GM12878 (cell line): ENCODE measurements at regions not wholly inside any gene's neighbourhood (a gene's known extent, or its start where the extent isn't known, plus 50 kb on each side); places are given as distances from the start of the nearest gene placed in this dataset.

ENCODE experiments used
- ATAC-seq: fragments of 200-7000 bp; cut with Tn5 transposase; 3 replicates; pipeline ENCODE4 v1.9.1; 2020; ENCODE audit warnings: mild to moderate bottlenecking, moderate library complexity
- BruUV-seq: library from RNA; stranded (reverse); fragments of 400-500 nt; replicated peaks from 2 replicates; lab custom pipeline; 2021; lab: Mats Ljungman, UMichigan
- CTCF ChIA-PET: fragments of 300-600 bp; sonication (Branson Sonifier 250); formaldehyde crosslinking; extraction: SDS; loops from one replicate; lab custom pipeline; 2021; ENCODE audit warnings: inconsistent platforms; lab: Yijun Ruan, JAX
- POLR2A ChIA-PET: fragments of 350-600 bp; formaldehyde crosslinking; extraction: SDS; loops from one replicate; lab custom pipeline; 2021; ENCODE audit warnings: inconsistent platforms; lab: Charles Lee
- RAD21 ChIA-PET: fragments of 300-600 bp; sonication (Branson Sonifier 250); formaldehyde crosslinking; loops from one replicate; lab custom pipeline; 2023; ENCODE audit warnings: antibody characterized with exemption; ENCODE audit not compliant: unreplicated experiment; lab: Charles Lee
- SMC1A ChIA-PET: fragments of 300-600 bp; sonication (Branson Sonifier 250); formaldehyde crosslinking; loops from one replicate; lab custom pipeline; 2023; ENCODE audit not compliant: unreplicated experiment, uncharacterized antibody; lab: Charles Lee
- DNase-seq: peaks from one replicate; pipeline ENCODE4 v3.0.0-alpha.2; 2011; ENCODE audit warnings: low read depth, low spot score
- FAIRE-seq: peaks from 3 replicates; lab custom pipeline; 2011; peaks lifted over from hg19 to GRCh38; lab: Jason Lieb, UNC
- H2AFZ ChIP-seq: 2 replicates; pipeline ENCODE4 v1.6.0; 2011; ENCODE audit warnings: low read depth, low read length, control low read depth; ENCODE audit not compliant: control insufficient read depth
- H3K27ac ChIP-seq: 2 replicates; pipeline ENCODE4 v1.5.1; 2011; ENCODE audit warnings: control low read depth; ENCODE audit not compliant: control insufficient read depth, insufficient read depth
- H3K27me3 ChIP-seq, 2 experiments: replicated peaks in 1 of 2; 2 replicates each; pipeline versions ENCODE4 v1.6.0 to v1.6.1; 2011; ENCODE audit warnings: low read length in 1 of 2; ENCODE audit not compliant: control insufficient read depth in 2 of 2, insufficient read depth in 2 of 2
- H3K36me3 ChIP-seq, 2 experiments: 2 replicates each; pipeline ENCODE4 v1.5.1; 2011; ENCODE audit warnings: low read length in 1 of 2; ENCODE audit not compliant: control insufficient read depth in 2 of 2, insufficient read depth in 2 of 2
- H3K4me1 ChIP-seq: 2 replicates; pipeline ENCODE4 v1.6.1; 2011; ENCODE audit warnings: mild to moderate bottlenecking, low read length, moderate library complexity, mixed read lengths; ENCODE audit not compliant: control insufficient read depth, insufficient read depth
- H3K4me2 ChIP-seq: 2 replicates; pipeline ENCODE4 v1.6.0; 2011; ENCODE audit warnings: control low read depth; ENCODE audit not compliant: control insufficient read depth, insufficient read depth
- H3K4me3 ChIP-seq: fragments of 200-600 bp; sonication (generic); 2 replicates; pipeline ENCODE4 v1.5.1; 2016
- H3K79me2 ChIP-seq: 2 replicates; pipeline ENCODE4 v1.6.0; 2011; ENCODE audit warnings: low read length; ENCODE audit not compliant: control insufficient read depth, insufficient read depth
- H3K9ac ChIP-seq: 2 replicates; pipeline ENCODE4 v1.8.0; 2011; ENCODE audit warnings: low read length, control low read depth, mixed read lengths; ENCODE audit not compliant: control insufficient read depth, insufficient read depth
- H3K9me3 ChIP-seq: replicated peaks from 3 replicates; pipeline ENCODE4 v1.5.1; 2011; ENCODE audit warnings: mild to moderate bottlenecking, low read length; ENCODE audit not compliant: control insufficient read depth, insufficient read depth
- H4K20me1 ChIP-seq: 2 replicates; pipeline ENCODE4 v1.6.0; 2011; ENCODE audit not compliant: control insufficient read depth, insufficient read depth
- CHD2 ChIP-seq: IDR thresholded peaks from 2 replicates; pipeline ENCODE4 v1.6.1; 2011; ENCODE audit warnings: low read depth, low read length, improper control_type of control experiment, borderline replicate concordance
- CTCF ChIP-seq, 3 experiments: IDR thresholded peaks in 2 of 3; conservative IDR thresholded peaks in 1 of 3; 2 replicates each; pipeline ENCODE4 v1.5.1; 2011; ENCODE audit warnings: low read depth in 3 of 3, low read length in 3 of 3, mild to moderate bottlenecking in 3 of 3, control low read depth in 2 of 3, moderate library complexity in 2 of 3, inconsistent platforms in 1 of 3, mixed read lengths in 1 of 3; ENCODE audit not compliant: control insufficient read depth in 2 of 3, insufficient read depth in 1 of 3; ENCODE audit errors: extremely low read depth in 1 of 3
- HDGF ChIP-seq: fragments of 450-650 bp; IDR thresholded peaks from 2 replicates; pipeline ENCODE4 v1.6.1; 2016; ENCODE audit warnings: antibody characterized with exemption
- JUND ChIP-seq: IDR thresholded peaks from 2 replicates; pipeline ENCODE4 v1.6.1; 2012; ENCODE audit warnings: low read depth, mild to moderate bottlenecking, low read length, improper control_type of control experiment, moderate library complexity
- KDM1A ChIP-seq: fragments of 200-600 bp; sonication (generic); IDR thresholded peaks from 2 replicates; pipeline ENCODE4 v1.6.1; 2016; ENCODE audit warnings: borderline replicate concordance
- MEF2A ChIP-seq: IDR thresholded peaks from 2 replicates; pipeline ENCODE4 v1.6.1; 2011; ENCODE audit warnings: low read depth, mild to moderate bottlenecking, low read length, moderate library complexity; ENCODE audit not compliant: insufficient read depth
- POLR2A ChIP-seq: IDR thresholded peaks from 2 replicates; pipeline ENCODE4 v1.6.1; 2011; ENCODE audit warnings: low read depth, mild to moderate bottlenecking, low read length
- RBBP5 ChIP-seq: fragments of 200-600 bp; sonication (generic); conservative IDR thresholded peaks from 2 replicates; pipeline ENCODE4 v1.6.1; 2016
- REST ChIP-seq: IDR thresholded peaks from 2 replicates; pipeline ENCODE4 v1.6.1; 2012; ENCODE audit warnings: mild to moderate bottlenecking, low read depth, low read length
- SRF ChIP-seq, 2 experiments: IDR thresholded peaks; 2 replicates each; pipeline ENCODE4 v1.6.1; 2011; ENCODE audit warnings: low read depth in 2 of 2, low read length in 2 of 2, mild to moderate bottlenecking in 1 of 2, moderate library complexity in 1 of 2
- ZBTB40 ChIP-seq: fragments of 450-650 bp; IDR thresholded peaks from 2 replicates; pipeline ENCODE4 v1.6.1; 2016; ENCODE audit warnings: mild to moderate bottlenecking, moderate library complexity, borderline replicate concordance
- ZNF274 ChIP-seq: IDR thresholded peaks from one replicate; pipeline ENCODE4 v1.8.0; 2011; ENCODE audit not compliant: insufficient read length, insufficient read depth
- ZNF622 ChIP-seq: fragments of 450-650 bp; IDR thresholded peaks from 2 replicates; pipeline ENCODE4 v1.6.1; 2017; ENCODE audit warnings: mild to moderate bottlenecking, inconsistent platforms
- WGBS: methylation state at CpG from one replicate; pipeline ENCODE4 v1.1.6; 2016; ENCODE audit warnings: low lambda C conversion rate; ENCODE audit not compliant: insufficient replicate concordance, insufficient coverage; ENCODE audit errors: missing lambda C conversion rate; 5-methylcytosine and 5-hydroxymethylcytosine counted together
- in situ Hi-C: fragments of 300-500 bp; cut with MboI; formaldehyde crosslinking; loops from 9 replicates; pipeline ENCODE4 v1.14.3; 2018; ENCODE audit warnings: mixed read lengths
- intact Hi-C: fragments of 100-400 bp; cut with micrococcal nuclease; formaldehyde crosslinking; loops from one replicate; pipeline ENCODE4 v1.14.2; 2022; ENCODE audit not compliant: unreplicated experiment

GRCh38 chr7:85447004-85447403 is 260.1 kb upstream of the SEMA3D start (continued):
- TF ChIP-seq REST, result no peak

- no peak overlapping the region for H3K4me2 ChIP-seq
- intact Hi-C loops (no loop called here), in situ Hi-C loops (no loop called here)
- no peak overlapping the region for H3K4me3 ChIP-seq
- ChIA-PET SMC1A (no interaction called here), RAD21 (no interaction called here), CTCF (interaction anchor here (0.7 kb wide), 1 partner anchor 44 kb away, joined by 3 read pairs; no protein-coding TSS in a partner anchor), POLR2A (no interaction called here)
- no peaks in the 10 kb centered on the region for H3K36me3 ChIP-seq
- no peak overlapping the region for H3K9ac ChIP-seq
- no peak overlapping the region for H2AFZ ChIP-seq
- FAIRE-seq (no peak), ATAC-seq (no peak; the same call in 2 of the 3 replicates), DNase-seq (no peak)
- no peaks in the 10 kb centered on the region for H3K27me3 ChIP-seq
- 21% methylated on average over 2 of the region's 2 CpGs for WGBS
- H3K79me2 ChIP-seq, result no peaks in the 10 kb centered on the region
- H4K20me1 ChIP-seq, result no peaks in the 10 kb centered on the region
- no peaks in the 10 kb centered on the region for H3K4me1 ChIP-seq
- H3K27ac ChIP-seq, result no peak overlapping the region
- no peak for TF ChIP-seq CHD2
- TF ChIP-seq SRF (IDR thresholded peaks at IDR 0.05; ENCODE audit: low read depth in 2 of 2, low read length in 2 of 2), result no peak
- no peak for TF ChIP-seq MEF2A
- TF ChIP-seq HDGF, result no peak
- no peak for TF ChIP-seq POLR2A
- no peak for TF ChIP-seq JUND
- no peak for TF ChIP-seq ZNF274
- TF ChIP-seq KDM1A, result no peak
- no peak for TF ChIP-seq ZBTB40
- no peak for TF ChIP-seq ZNF622
- TF ChIP-seq RBBP5, result no peak
- no peak for TF ChIP-seq CTCF (IDR thresholded peaks at IDR 0.05 in 2 of 3, conservative IDR thresholded peaks at IDR 0.05 in 1 of 3; ENCODE audit: control insufficient read depth in 2 of 3, extremely low read depth in 1 of 3, insufficient read depth in 1 of 3, low read depth in 3 of 3, low read length in 3 of 3)
- no peaks in the 10 kb centered on the region for H3K9me3 ChIP-seq
- BruUV-seq, result no TSS peak
Observed at GRCh38 chr7:85426487-85426960, 239.7 kb upstream of the SEMA3D start.
